Fibroblast of upper back skin (primary cell): ENCODE measurements at regions not wholly inside any gene's neighbourhood (a gene's known extent, or its start where the extent isn't known, plus 50 kb on each side); places are given as distances from the start of the nearest gene placed in this dataset.
A peak's percentile ranks its signal among the peaks of the same experiment; 100 is the strongest.

Experiments
- DNase-seq: peaks from one replicate; pipeline ENCODE4 v3.0.0-alpha.2; 2013

DNA sequence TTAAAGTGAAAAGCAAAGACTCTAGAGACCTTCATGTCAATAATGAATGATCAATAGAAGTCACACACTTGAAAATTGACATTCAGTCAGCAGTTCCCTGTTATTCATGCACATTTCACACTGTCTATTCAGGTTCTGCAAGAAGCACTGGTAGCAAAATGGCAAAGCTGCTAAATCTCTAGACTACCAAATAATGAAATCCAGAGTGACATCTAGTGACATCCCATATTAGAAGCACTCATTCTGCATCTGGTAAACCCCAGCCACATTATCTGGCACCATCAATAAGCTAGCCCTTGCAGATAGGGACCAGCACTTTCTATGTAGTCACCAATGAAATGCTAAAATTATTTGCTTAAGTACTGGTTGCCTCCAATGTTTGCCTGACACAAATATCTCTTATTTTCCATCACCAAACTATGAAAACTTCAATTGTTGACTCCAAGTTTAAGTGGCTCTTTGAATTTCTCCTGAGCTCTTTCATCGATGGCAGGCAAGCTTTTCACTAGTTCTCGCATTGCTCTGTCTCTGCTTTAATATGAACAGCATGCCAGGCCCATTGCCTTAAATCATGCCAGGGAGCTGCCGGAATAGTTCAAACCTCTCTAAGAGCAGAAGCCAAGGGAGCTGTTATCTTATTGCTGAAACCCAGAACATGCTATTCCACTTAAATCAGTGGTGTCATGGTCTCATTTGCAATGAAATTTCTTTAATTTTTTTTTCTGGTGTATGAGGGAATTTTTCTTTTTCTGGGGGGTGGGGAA, 409.9 kb downstream of the MZT1 start:
- DNase-seq = no peak

DNA sequence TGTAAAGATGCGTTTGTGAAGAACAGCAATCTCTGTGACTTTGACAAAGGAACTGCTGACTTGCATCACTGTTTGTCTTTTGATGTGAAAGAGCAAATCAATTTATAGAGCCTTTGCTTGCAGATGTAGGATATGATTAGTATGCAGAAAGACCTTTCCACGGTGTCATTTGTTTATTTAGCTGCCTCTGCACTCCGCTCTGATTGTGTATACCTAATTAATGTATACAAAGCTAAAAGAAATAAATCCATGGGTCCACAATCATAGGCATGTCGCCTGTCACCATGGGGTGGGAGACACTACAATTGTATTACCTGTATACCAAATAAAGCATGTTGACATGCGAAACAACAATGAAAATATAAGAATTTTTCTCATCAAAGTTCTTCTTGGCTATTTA, 410.7 kb downstream of the MZT1 start:
- no peak for DNase-seq

DNA sequence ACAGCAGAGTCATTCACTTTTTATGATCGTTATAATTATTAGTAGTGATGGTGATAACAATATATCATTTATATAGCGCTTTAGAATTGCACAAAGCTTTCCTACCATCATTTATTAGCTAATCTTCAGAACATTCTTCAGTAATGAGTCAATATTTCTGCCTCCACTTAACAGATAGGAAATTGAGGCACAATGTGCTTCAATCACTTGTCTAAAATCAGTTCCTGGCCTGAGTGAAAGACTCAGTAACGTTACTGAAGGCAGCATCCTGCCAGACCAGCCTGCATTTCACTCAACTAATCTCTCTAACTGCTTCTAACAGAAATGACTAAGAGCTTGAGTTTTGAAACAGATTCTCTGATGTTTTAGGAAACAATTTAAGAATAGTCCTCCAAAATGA, 412.1 kb downstream of the MZT1 start:
- DNase-seq = no peak

DNA sequence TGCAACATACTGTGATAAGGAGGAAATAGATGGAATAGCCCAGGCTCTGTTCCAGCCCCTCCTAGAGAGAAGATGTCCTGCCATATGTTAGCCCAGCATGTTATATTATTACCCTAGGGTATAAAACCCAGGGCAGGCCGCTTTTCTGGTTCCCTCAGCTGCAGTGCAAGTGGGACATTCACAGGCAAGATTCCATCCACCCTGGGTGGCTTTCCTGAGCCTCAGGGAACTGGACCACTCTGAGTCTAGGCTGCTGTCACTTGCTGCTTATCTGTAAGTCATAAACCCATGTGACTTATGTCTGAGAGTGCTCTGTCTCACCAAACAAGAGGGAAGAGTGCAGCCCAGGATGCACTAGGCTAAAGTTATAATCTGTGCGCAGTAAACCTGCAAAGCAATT, 413.2 kb downstream of the MZT1 start:
- no peak for DNase-seq

DNA sequence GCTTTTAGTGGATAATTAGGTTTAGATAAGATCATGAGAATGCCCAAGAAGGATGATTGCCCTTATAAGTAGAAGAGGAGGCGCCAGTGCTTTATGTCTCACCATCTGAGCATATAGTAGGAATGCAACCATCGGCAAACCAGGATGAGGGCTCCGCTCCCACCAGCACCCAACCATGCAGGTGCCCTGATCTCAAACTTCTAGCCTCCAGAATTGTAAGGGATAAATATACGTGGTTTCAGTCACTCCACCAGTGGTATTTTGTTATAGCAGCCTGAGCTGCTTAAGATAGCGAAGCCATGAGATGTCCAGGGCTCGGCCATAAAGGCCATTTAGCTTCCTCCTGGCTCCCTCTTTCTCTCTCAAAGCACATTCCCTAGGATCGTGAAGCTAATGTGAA, 413.9 kb downstream of the MZT1 start:
- DNase-seq = no peak

DNA sequence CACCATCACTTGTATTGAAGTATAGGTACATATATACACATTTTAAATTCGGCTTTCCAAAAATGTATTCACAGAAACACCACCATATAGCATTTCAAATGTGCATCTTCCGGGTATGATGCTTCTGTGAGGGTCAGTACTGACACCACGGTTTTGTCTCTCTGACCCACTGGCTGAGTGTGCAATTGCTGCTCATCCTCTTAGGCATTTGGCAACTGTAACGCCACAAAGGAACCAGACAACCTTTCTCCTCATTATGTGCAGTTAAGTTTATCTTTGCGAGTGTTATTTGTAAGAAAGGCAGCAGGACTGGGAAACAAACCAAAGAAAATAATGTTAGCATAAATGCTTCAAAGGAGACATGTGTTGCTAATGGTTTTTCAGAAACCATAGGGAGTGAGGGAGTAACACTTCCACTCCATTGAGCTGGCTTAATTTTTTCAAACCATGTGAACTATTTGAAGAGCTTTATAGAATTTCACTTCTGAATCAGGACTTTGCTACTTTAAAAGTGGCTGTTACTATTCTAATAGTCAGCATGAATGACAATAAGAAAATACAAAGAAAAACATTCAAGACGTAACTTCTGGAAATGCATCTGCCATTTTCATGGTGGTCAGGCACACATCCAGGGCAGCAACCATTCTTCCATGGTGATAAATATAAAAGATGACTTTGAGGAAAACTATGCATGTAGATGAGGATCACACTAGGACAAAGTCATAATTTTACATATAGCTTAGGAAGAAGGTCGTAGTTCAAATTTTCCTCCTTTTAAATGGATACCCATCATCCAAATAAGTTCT, 423.3 kb downstream of the MZT1 start:
- peak; percentile 80 for DNase-seq

DNA sequence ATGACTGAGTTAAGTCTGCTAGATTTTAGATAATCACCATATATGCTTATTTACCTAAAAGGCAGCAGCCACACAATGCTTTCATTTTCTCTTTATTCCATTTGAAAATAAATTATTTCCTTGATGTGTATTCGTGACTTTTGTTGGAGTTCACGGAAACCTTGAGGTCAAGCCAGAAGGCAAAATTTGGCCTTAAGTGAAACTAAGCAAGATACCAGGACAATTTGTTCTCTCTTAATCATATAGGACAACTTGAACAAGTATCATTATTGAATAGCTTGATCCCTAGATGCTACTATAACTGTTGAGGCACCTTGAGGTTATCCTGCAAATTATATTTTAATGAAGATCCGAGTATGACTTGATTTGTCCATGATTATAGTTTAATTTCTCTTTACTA, 429.2 kb upstream of the DACH1 start:
- DNase-seq = no peak

DNA sequence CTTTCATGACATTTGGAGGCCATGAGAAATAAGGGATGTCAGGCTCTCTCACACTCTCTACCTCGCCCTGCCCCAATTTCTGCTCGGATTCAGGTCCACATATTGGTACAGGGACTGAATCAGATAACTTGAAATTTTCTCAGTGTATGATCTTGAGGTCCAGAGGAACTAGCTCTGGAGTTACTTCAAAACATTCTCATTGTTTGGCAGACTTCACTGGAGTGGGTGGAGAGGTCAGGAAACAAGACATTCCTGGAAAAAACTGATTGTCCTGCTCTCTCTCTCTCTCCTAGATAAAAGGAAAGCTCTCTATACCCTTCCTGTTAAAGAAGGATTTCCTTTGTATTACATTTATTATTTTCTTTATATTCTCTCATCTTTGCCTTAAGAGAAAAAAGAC, 428.1 kb upstream of the DACH1 start:
- peak; percentile 60 for DNase-seq

DNA sequence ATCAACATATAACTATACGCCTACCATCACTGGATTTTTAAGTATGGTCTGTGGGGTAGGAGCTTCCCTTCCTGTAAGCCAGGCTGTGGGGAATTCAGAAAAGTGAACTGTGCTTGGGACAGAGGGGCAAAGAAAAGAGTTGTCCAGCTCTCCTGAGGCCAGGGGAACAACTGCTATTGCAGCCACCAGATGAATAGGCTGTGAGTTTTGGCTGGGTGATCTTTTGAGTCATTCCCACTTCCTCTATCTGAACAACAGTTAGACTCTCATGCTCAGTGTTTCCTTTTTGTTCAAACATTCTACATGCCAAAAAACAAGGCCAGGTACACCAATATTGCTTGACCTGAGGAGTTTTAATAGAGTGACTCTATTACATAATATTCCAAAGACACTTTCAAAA, 426.2 kb upstream of the DACH1 start:
- DNase-seq = no peak

DNA sequence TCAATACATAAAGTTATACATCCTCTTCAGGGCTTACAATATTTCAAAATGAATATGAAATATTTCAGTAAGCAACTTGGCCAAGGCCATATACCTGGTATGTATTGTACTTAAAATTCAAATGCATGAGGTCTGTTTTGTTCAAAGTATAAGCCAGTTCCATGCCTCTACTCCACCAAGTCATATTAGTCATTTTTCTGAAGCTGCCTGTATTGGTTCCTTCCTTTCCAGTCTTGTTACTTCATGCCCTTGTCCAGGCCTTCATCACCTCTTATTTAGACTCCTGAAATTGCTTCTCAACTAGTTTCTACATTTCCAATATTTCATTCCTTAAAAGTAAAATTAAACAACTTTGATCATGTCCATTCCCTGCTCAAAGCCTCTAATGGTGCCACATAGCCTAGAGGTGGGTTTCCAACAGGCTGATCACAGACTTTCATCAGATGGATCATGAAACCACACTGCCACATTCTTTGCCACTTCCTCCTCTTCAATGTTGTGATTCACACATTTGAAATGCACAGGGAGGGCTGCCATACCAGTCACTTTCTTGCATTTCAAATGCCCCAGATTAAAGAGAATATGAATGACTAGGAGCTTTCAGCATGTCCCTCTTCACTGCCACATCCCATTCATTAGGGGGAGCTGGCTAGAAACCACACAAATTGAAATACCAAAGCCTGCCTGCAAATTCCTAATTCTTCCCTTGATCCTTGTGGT, 424.1 kb upstream of the DACH1 start:
- peak; percentile 95 for DNase-seq

DNA sequence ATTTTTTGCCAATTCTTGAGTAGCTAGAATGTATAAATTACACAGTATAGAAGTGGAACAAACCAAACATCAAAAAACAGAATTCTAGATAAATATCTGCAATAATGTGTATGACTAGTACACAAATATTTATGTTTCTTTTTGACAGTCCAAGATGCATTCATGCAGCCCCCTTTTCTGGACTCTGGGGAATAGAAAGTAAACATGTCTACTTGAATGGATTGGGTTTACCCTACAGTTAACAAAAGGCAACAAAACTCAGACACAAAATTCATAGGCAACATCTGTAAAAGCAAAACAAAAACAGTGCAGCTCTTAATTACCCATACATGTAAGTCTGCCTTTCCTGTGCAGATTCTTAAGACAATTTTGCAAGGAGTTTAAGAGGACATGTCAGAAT, 419.4 kb upstream of the DACH1 start:
- no peak for DNase-seq

DNA sequence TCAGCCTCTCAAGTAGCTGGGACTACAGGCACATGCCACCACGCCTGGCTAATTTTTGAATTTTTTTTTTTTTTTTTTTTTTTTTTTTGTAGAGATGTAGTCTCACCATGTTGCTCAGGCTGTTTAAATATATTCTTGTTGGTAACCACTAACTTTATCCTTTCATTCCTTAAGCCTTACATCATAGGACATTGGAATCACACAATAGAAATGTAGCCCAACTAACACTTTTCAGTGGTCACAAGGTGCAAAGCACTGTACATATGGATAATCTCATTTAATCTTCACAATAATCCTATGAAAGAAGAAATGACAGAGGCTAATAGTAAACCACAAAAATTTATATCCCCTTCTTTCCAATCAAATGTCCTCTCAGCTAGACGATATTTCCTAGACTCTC, 417.8 kb upstream of the DACH1 start:
- peak; percentile 16 for DNase-seq

DNA sequence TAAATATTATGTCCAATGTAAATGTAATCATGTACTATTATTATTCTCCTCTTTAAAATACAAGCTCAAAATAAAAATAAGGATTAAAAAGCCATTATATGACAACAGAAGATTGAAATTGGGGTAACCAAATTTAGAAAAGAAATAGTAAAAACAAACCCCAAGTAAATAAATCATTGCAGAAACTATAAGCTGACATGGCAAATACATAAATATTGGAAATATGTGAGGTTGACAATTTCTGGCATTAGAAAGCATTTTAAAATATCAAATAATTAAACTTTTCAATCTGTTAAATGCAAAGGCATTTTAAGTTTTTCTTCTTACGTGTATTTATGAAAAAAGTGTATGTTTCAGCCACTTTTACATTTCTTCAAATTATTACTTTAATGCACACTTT, 394.7 kb upstream of the DACH1 start:
- DNase-seq = no peak

DNA sequence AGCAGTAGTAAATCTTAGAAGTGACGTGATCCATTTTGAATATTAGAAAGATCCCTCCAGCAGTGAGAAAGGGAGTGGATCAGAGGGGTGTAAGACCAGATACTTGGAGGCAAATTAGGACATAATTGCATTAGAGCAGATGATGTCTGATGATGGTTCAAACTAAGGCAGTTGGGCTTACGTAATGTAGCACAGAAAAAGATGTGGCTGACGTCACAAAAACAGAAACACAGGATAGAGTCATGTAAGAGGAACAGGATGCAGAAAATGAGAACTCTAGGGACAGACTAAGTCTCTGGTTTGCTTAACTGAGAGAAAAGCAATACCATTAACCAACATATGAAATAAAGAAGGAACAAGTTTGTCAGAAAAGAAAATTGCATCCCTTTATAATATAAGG, 392.5 kb upstream of the DACH1 start:
- DNase-seq = no peak

DNA sequence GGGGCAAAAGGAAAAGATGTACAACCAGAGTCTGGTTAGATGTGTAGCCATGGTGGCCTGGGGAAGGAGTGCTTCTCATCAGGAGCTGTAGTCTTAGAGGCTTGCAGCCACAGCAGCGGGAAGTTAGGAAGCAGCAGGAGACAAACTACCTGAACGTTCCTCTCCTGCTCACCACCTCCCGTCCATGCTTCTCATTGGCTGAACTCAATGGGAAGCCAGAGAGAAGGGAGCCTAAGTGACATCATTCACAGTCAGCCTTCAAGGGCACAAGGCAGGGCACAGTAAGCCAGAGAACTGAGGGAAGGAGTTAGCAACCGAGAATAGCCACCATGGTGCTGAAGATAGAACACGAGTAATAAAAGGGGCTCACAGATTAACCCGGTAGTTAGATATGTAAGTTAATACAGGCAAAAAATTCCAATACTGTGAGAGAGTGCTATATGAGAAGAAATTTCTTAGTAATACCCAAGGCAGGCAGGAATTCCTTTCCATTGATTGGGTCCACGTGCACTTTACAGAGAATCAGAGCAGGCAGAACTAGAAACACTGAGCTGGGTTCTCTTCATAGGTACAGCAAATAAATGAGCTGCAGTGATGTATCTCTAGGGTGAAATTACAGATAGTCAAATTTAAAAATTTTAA, 391.5 kb upstream of the DACH1 start:
- DNase-seq = peak; percentile 19

DNA sequence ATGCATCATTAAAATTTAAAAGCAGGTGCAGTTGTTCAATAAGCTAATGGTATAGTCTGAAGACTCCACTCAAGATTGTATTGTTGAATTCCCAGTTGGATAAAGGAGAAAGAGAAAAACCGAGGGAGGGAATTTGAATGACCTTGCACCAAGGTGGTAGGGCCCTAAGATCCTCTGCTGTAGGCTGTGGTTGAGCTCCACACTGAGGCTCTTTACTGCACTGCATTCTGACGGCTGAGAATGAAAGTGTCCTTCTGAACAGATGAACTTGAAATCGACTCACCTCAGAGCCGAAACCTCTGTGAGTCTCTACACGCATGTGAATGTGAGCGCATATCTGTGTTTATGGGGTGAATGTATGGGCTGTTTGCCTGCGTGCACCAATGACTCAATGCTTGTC, 388.9 kb upstream of the DACH1 start:
- peak; percentile 51 for DNase-seq

DNA sequence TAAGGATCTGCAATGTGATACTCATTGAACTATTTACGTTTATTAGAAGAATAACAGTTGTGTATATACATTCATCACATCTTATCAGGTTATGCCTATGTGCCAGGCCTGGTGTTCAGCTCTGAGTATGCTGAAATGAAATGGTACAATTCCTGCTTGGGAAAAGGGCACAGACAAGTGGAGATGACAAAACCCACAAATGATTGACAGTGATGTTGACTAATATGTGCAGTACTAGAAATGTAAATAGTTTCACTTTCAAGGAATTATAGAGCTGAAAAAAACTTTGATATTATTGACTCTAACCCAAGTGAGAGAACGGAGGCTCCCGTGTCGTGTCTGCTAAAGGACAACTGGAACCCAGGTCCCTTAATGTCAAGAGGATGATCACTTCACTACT, 386.8 kb upstream of the DACH1 start:
- DNase-seq = no peak

DNA sequence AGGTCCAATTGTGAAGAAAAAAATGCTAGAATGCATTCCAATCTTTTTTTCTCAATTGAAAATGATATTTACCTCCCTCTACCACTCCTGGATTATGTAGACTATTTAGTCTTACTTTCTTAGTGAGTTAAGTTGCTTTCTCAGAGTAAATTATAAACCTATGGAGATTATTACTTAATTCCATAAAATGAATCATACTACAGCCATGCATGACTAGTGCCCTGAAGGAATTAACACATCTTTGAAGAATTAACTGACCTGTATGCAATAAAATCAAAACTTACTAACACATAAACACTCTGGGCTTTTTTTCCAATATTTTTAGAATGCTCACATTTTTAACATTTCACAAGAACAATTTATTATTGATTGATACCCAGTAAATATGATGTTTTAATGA, 379.4 kb upstream of the DACH1 start:
- peak; percentile 44 for DNase-seq

DNA sequence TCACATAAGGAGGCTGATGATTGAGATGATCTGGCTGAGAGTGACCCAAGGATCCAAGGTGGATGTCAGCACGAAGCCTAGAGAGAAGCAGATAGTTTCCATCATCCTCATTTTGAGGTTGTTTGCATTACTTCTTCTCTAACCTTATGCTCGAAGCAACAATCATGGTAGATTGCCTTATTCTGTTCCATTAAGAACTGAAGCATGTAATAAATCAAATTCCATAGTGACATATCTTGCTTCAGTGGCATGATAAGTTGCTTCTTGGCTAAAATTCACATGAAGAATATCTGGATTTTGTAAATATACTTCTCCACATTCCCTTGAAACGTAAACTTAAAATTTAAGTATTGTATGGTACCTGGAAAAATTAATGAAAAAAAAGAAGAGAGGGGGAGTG, 377.8 kb upstream of the DACH1 start:
- DNase-seq = peak; percentile 7

DNA sequence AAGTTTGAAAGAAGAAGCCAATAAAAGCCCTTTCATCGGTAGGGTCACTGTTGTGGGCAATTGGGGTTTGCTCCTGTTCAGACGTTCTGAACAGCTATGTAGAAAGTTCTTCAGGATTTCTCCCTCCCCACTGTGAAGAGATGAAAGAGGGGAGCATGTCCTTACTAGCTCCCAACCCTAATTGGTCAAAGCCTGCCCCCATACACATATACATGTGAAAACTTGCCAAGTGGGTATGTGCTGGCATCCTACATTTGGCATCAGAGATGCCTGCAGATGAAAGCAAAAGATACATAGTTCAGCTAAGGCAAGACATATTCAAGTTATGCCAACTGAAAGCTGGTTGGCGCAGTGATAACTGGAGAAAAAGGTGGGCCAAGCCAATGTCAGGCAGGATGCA, 363.1 kb upstream of the DACH1 start:
- no peak for DNase-seq

DNA sequence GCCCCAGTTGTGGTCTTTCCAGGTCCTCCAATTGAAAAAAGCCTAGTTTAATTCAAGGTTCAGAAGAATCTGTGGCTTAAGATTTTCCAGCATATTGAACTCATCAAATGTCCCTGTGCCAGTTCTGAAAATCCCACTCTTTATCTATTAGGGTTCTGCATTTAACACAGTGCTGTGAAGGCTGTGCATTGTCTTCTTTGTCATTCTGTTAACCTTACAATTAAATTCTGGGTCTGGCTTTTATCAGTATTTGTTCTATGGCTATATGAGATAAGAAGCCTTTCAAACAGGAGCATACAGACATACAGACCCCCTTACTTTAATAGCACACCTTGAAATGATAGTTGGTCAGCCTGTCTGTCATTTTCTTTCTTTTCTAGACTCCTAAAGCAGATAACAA, 362.1 kb upstream of the DACH1 start:
- DNase-seq = no peak

DNA sequence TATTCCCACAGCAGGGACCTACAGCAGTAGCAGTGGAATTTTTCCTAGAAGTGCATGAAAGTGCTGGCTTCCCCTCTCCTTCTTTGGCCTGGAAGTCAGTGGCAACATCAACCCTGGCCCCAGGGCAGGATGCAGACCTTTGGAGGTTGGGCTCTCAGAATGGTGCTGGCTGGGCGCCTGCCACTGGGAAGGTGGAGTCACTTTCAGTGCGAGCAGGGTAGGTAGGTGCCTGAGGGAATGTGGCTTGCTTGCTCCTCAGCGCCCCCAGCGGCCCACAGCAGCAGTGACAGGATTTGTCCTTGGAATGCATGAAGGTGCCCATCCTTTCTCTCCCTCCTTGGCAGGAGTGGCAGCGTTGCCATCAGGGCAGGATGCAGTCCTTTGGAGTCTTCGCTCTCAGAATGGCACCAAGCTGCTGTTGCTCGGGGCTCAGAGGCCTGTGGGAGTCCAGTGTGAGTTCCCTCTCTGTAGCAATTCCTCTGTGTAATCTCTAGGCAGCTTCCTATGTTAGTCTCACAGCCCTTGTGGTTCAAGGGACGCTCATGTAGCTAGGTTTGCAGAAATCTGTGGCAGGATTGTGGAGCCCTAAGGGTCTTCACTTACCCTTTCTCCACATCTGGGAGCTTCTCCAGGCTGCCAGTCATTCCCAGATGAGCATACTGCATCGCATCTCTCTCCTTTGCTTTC, 354.4 kb upstream of the DACH1 start:
- DNase-seq = no peak

DNA sequence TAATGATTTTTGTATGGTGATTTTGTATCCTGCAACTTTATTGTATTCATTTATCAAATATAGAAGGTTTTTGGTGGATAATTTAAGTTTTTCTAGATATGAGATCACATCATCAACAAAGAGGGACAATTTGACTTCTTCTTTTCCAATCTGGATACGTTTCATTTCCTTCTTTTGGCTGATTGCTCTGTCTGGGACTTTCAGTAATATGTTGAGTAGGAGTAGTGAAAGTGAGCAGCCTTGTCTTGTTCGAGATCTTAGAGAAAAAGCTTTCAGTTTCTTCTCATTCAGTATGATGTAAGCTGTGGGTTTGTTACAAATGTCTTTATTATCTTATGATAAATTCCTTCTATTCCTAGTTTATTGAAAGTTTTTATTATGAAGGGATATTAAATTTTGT, 352.0 kb upstream of the DACH1 start:
- no peak for DNase-seq
